Stomach (tissue), 8 donors: ENCODE measurements at regions not wholly inside any gene's neighbourhood (a gene's known extent, or its start where the extent isn't known, plus 50 kb on each side); places are given as distances from the start of the nearest gene placed in this dataset.
A peak's percentile ranks its signal among the peaks of the same experiment; 100 is the strongest.

ENCODE experiments used
- DNase-seq, 2 donors: peaks; one replicate each; pipeline versions ENCODE4 v3.0.0 to v3.0.0-alpha.2; 2013 to 2019
- H3K27ac ChIP-seq, 5 donors: fragments of 200-600 bp in 4 of 5; sonication (generic) in 4 of 5; one replicate each; pipeline ENCODE4 v1.5.1; 2013 to 2019; ENCODE audit warnings: mild to moderate bottlenecking in 1 of 5, moderate library complexity in 1 of 5
- H3K27me3 ChIP-seq, 3 donors: fragments of 200-600 bp; sonication (generic); one replicate each; pipeline ENCODE4 v1.5.1; 2017 to 2019; ENCODE audit warnings: mixed run types in 1 of 3
- H3K36me3 ChIP-seq, 4 donors: fragments of 200-600 bp; sonication (generic); 1 replicate in 3 of 4; 2 replicates in 1 of 4; pipeline ENCODE4 v1.5.1; 2016 to 2019
- H3K4me1 ChIP-seq, 4 donors: fragments of 200-600 bp; sonication (generic); one replicate each; pipeline ENCODE4 v1.5.1; 2016 to 2019
- H3K4me3 ChIP-seq, 4 donors: fragments of 200-600 bp; sonication (generic) in 3 of 4; one replicate each; pipeline ENCODE4 v1.5.1; 2016 to 2019; ENCODE audit warnings: mild to moderate bottlenecking in 1 of 4
- H3K9me3 ChIP-seq, 4 donors: fragments of 200-600 bp; sonication (generic); one replicate each; pipeline ENCODE4 v1.5.1; 2016 to 2019
- EP300 ChIP-seq: sonication (generic); formaldehyde crosslinking; IDR thresholded peaks from one replicate; pipeline ENCODE4 v1.6.1; 2017; ENCODE audit warnings: antibody characterized with exemption
- POLR2A ChIP-seq, 4 donors: fragments of 450-650 bp; IDR thresholded peaks; one replicate each; pipeline ENCODE4 v1.6.1; 2016; ENCODE audit warnings: antibody characterized with exemption in 4 of 4, control low read depth in 2 of 4, mild to moderate bottlenecking in 1 of 4, moderate library complexity in 1 of 4
- POLR2AphosphoS5 ChIP-seq, 3 donors: sonication (generic); formaldehyde crosslinking; IDR thresholded peaks; one replicate each; pipeline ENCODE4 v1.6.1; 2016; ENCODE audit warnings: antibody characterized with exemption in 3 of 3
- WGBS, 5 donors: extraction: QIAGEN DNeasy Blood & Tissue Kit in 3 of 5; methylation state at CpG; one replicate each; pipeline versions ENCODE4 v1.1.5 to v1.1.7; 2013 to 2018; 5-methylcytosine and 5-hydroxymethylcytosine counted together
- intact Hi-C: fragments of 100-400 bp; cut with DNase I; formaldehyde crosslinking; loops from one replicate; pipeline ENCODE4 v1.15.1; 2023; ENCODE audit warnings: low total_unique reads
- TF ChIP-seq, protein P1 (sequence below), 7 experiments: fragments of 450-650 bp in 4 of 7; fragments of 200-600 bp in 3 of 7; sonication (generic) in 3 of 7; IDR thresholded peaks; one replicate each; pipeline ENCODE4 v1.5.1; 2016 to 2019; ENCODE audit warnings: antibody characterized with exemption in 7 of 7, control low read depth in 2 of 7, mild to moderate bottlenecking in 1 of 7
- donor health status: healthy with polysubstance abuse.
- donor health status: Bipolar disorder and iron deficiency.
- donor health status: healthy.

DNA sequence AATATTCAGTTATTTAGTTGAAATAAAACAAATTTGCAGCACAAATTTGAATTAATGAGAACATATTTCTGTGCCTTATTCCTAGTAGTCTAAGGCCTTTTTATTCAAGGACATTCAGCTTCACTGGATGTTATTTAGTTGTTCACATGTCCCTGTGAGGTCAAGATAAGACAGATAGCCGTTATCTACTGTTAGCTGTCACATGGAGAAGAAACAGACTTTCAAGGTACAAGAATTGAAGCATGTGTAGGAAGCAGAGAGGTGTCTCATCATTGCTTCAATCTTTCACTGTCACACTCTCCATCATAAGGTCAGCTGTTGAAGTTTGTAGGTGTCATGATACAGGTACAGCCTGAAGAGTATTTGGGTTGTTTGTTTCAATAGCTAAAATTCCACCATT lies 112.9 kb upstream of the JAG1 start:
- 60 to 79% (median 73%) methylated on average over 1 of the region's 1 CpG for WGBS, 5 donors
- intact Hi-C loops, result no loop called here
- Histone ChIP-seq H3K4me3 (no peak overlapping the region), H3K27me3 (no peaks in the 10 kb centered on the region), H3K9me3 (no peaks in the 10 kb centered on the region), H3K36me3 (no peaks in the 10 kb centered on the region), H3K4me1 (peaks cover 4 to 19% (median 10%) of the 10 kb centered on the region in 4 donors), H3K27ac (no peak overlapping the region)
- DNase-seq, result no peak
- TF ChIP-seq EP300 (no peak), POLR2A (IDR thresholded peaks at IDR 0.05) (no peak), POLR2AphosphoS5 (IDR thresholded peaks at IDR 0.05) (no peak)
- TF ChIP-seq, protein P1, sequence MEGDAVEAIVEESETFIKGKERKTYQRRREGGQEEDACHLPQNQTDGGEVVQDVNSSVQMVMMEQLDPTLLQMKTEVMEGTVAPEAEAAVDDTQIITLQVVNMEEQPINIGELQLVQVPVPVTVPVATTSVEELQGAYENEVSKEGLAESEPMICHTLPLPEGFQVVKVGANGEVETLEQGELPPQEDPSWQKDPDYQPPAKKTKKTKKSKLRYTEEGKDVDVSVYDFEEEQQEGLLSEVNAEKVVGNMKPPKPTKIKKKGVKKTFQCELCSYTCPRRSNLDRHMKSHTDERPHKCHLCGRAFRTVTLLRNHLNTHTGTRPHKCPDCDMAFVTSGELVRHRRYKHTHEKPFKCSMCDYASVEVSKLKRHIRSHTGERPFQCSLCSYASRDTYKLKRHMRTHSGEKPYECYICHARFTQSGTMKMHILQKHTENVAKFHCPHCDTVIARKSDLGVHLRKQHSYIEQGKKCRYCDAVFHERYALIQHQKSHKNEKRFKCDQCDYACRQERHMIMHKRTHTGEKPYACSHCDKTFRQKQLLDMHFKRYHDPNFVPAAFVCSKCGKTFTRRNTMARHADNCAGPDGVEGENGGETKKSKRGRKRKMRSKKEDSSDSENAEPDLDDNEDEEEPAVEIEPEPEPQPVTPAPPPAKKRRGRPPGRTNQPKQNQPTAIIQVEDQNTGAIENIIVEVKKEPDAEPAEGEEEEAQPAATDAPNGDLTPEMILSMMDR (IDR thresholded peaks at IDR 0.05), result no peak

- Histone ChIP-seq H3K4me1 (peaks cover 4 to 16% (median 10%) of the 10 kb centered on the region in 4 donors), H3K27ac (no peak overlapping the region), H3K4me3 (no peak overlapping the region), H3K9me3 (no peaks in the 10 kb centered on the region), H3K27me3 (no peaks in the 10 kb centered on the region), H3K36me3 (no peaks in the 10 kb centered on the region)
- intact Hi-C loops, result no loop called here
- no peak for DNase-seq
- WGBS, 5 donors, result 62 to 97% (median 86%) methylated on average over 2 of the region's 2 CpGs
- no peak for TF ChIP-seq POLR2A (IDR thresholded peaks at IDR 0.05)
- no peak for TF ChIP-seq EP300
- TF ChIP-seq, protein P1 (IDR thresholded peaks at IDR 0.05), result no peak
These were observed 114.3 kb upstream of the JAG1 start for GRCh38 chr20:10788055-10788454.

DNA sequence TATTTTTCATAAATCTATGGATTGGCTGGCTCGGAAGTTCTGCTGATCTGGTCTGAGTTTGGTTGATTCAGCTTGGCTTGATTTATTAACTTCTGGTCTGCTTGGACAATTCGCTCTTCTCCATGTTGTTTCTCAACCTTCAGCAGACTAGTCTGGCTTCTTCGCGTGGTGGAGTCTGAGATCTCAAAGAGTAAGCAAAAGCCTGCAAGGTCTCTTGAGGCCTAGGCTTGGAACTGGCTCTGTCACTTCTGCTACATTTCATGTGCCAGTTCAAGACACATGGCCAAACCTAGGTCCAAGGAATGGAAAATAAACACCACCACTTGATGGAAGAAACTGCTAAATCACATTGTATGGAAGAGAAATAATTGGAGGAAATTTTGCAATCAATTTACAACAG lies 115.1 kb upstream of the JAG1 start:
- Histone ChIP-seq H3K4me1 (peaks cover under 1 to 8% (median 3%) of the 10 kb centered on the region in 4 donors), H3K36me3 (no peaks in the 10 kb centered on the region), H3K27me3 (no peaks in the 10 kb centered on the region), H3K4me3 (no peak overlapping the region), H3K27ac (no peak overlapping the region), H3K9me3 (no peaks in the 10 kb centered on the region)
- TF ChIP-seq EP300 (no peak), POLR2A (IDR thresholded peaks at IDR 0.05) (no peak), POLR2AphosphoS5 (IDR thresholded peaks at IDR 0.05) (no peak)
- TF ChIP-seq, protein P1 (IDR thresholded peaks at IDR 0.05), result no peak
- WGBS, 5 donors, result 88 to 96% (median 93%) methylated on average over 4 of the region's 4 CpGs
- intact Hi-C loops, result no loop called here
- DNase-seq, result no peak

DNA sequence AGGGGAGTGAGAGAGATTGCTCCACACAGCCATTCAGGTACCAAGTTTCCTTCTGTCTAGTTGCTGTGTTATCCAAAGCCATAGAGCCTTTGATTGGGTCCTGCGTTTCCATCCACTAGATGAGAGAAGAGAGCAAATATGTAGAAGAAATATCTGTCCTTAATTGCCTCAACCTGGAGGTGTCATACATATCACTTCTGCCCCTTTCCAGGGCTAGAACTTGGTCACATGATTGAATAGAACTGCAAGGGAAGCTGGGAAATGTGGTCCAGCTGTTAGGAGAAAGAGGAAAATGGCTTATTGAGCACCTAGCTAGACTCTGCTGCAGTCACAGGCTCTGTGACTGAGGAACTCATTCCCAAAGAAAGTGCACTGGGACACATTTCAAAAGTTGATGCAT lies 115.6 kb upstream of the JAG1 start:
- Histone ChIP-seq H3K27me3 (no peaks in the 10 kb centered on the region), H3K27ac (no peak overlapping the region), H3K36me3 (no peaks in the 10 kb centered on the region), H3K4me1 (peaks cover 0 to 3% (median under 1%) of the 10 kb centered on the region in 4 donors), H3K4me3 (no peak overlapping the region), H3K9me3 (no peaks in the 10 kb centered on the region)
- intact Hi-C loops, result no loop called here
- 76 to 96% (median 92%) methylated on average over 1 of the region's 1 CpG for whole genome bisulfite sequencing, 5 donors
- TF ChIP-seq EP300, result no peak
- DNase-seq, result no peak

GRCh38 chr20:10790013-10790412 lies 116.2 kb upstream of the JAG1 start:
- TF ChIP-seq, protein P1 (IDR thresholded peaks at IDR 0.05), result no peak
- TF ChIP-seq EP300, result no peak
- no peak for TF ChIP-seq POLR2AphosphoS5 (IDR thresholded peaks at IDR 0.05)
- no peak for TF ChIP-seq POLR2A (IDR thresholded peaks at IDR 0.05)
- intact Hi-C loops, result no loop called here
- peaks cover 0 to 2% (median under 1%) of the 10 kb centered on the region in 4 donors for H3K4me1 ChIP-seq
- no peaks in the 10 kb centered on the region for H3K9me3 ChIP-seq
- no peaks in the 10 kb centered on the region for H3K27me3 ChIP-seq
- H3K4me3 ChIP-seq, result no peak overlapping the region
- WGBS, 5 donors, result 73 to 88% (median 78%) methylated on average over 8 of the region's 8 CpGs
- DNase-seq, result peak in 1 of 2 donors; percentile 62
- no peak overlapping the region for H3K27ac ChIP-seq
- no peaks in the 10 kb centered on the region for H3K36me3 ChIP-seq
